Head of caudate nucleus (tissue), 42 donors: ENCODE measurements at regions not wholly inside any gene's neighbourhood (a gene's known extent, or its start where the extent isn't known, plus 50 kb on each side); places are given as distances from the start of the nearest gene placed in this dataset.
"Not testable (repeated sequence)": the region's sequence is repeated elsewhere in the genome, so short reads cannot be mapped to it uniquely, and the experiment has no call there.

Experiments used
- DNase-seq, 42 donors: peaks; one replicate each; pipeline versions ENCODE4 v3.0.0 to v3.0.0-alpha.2; 2020 to 2021; ENCODE audit warnings: mixed read lengths in 7 of 42
- intact Hi-C: fragments of 100-400 bp; cut with DNase I; formaldehyde crosslinking; loops from one replicate; pipeline ENCODE4 v1.15.0; 2022

- DNase-seq, result peak in 2 of 42 donors; percentile 4 to 14
- intact Hi-C loops, result not testable (repeated sequence)
Measured at GRCh38 chr2:131309833-131310232, 54.1 kb downstream of the RAB6D start.

- intact Hi-C loops, DNase-seq: not testable (repeated sequence)
Measured at GRCh38 chr2:131300153-131300552, 63.8 kb downstream of the RAB6D start.

- intact Hi-C loops, DNase-seq: not testable (repeated sequence)
Measured at GRCh38 chr2:131277857-131278256, 68.5 kb downstream of the POTEE start.

GRCh38 chr2:131277289-131277688 lies 68.0 kb downstream of the POTEE start:
- intact Hi-C loops, DNase-seq: not testable (repeated sequence)

GRCh38 chr2:131272019-131272418 lies 62.7 kb downstream of the POTEE start:
- DNase-seq, intact Hi-C loops: not testable (repeated sequence)

- intact Hi-C loops, DNase-seq: not testable (repeated sequence)
Measured at GRCh38 chr2:131264034-131264433, 54.7 kb downstream of the POTEE start.
